Breast epithelium (tissue), 3 donors: ENCODE measurements at regions not wholly inside any gene's neighbourhood (a gene's known extent, or its start where the extent isn't known, plus 50 kb on each side); places are given as distances from the start of the nearest gene placed in this dataset.

Experiments
- CTCF ChIP-seq, 3 donors: fragments of 450-650 bp; IDR thresholded peaks; one replicate each; pipeline ENCODE4 v1.5.1; 2016 to 2017; ENCODE audit warnings: antibody characterized with exemption in 3 of 3, mild to moderate bottlenecking in 3 of 3, moderate library complexity in 3 of 3
- POLR2A ChIP-seq: fragments of 450-650 bp; IDR thresholded peaks from one replicate; pipeline ENCODE4 v1.6.1; 2016; ENCODE audit warnings: antibody characterized with exemption, mild to moderate bottlenecking, moderate library complexity

GRCh38 chr1:48103495-48103894 lies 106.3 kb upstream of the TRABD2B start:
- TF ChIP-seq CTCF (IDR thresholded peaks at IDR 0.05) (no peak), POLR2A (no peak)
